Rectal smooth muscle tissue (tissue), 1 donor: ENCODE measurements at regions not wholly inside any gene's neighbourhood (a gene's known extent, or its start where the extent isn't known, plus 50 kb on each side); places are given as distances from the start of the nearest gene placed in this dataset.
"Not testable (repeated sequence)": the region's sequence is repeated elsewhere in the genome, so short reads cannot be mapped to it uniquely, and the experiment has no call there.

Experiments
- H3K27ac ChIP-seq: one replicate; pipeline ENCODE4 v1.7.0; 2013; ENCODE audit warnings: low read depth, low read length, inconsistent platforms
- H3K27me3 ChIP-seq: one replicate; pipeline ENCODE4 v1.7.0; 2013; ENCODE audit warnings: low read length; ENCODE audit not compliant: control insufficient read depth, insufficient read depth
- H3K36me3 ChIP-seq: one replicate; pipeline ENCODE4 v1.7.0; 2013; ENCODE audit warnings: low read length; ENCODE audit not compliant: control insufficient read depth, insufficient read depth
- H3K4me1 ChIP-seq: one replicate; pipeline ENCODE4 v1.7.0; 2013; ENCODE audit warnings: low read length; ENCODE audit not compliant: control insufficient read depth, insufficient read depth
- H3K4me3 ChIP-seq: one replicate; pipeline ENCODE4 v1.7.0; 2013; ENCODE audit warnings: low read length
- H3K9ac ChIP-seq: one replicate; pipeline ENCODE4 v1.7.0; 2013; ENCODE audit warnings: low read length

- Histone ChIP-seq H3K27me3 (no peaks in the 10 kb centered on the region), H3K36me3 (no peaks in the 10 kb centered on the region), H3K4me1 (no peaks in the 10 kb centered on the region), H3K9ac (no peak overlapping the region), H3K27ac (no peak overlapping the region), H3K4me3 (no peak overlapping the region)
Observed at GRCh38 chr5:67752357-67752708, 463.2 kb upstream of the PIK3R1 start.

GRCh38 chr5:67748165-67748690 lies 467.3 kb upstream of the PIK3R1 start:
- H3K4me1 ChIP-seq = no peaks in the 10 kb centered on the region

GRCh38 chr5:67747096-67747495 lies 468.5 kb upstream of the PIK3R1 start:
- H3K4me3 ChIP-seq = no peak overlapping the region
- H3K9ac ChIP-seq = no peak overlapping the region

More at GRCh38 chr5:67748165-67748690, 467.3 kb upstream of the PIK3R1 start:
- H3K27ac ChIP-seq = no peak overlapping the region
- H3K36me3 ChIP-seq = no peaks in the 10 kb centered on the region
- H3K4me3 ChIP-seq = no peak overlapping the region
- H3K27me3 ChIP-seq = no peaks in the 10 kb centered on the region
- H3K9ac ChIP-seq = no peak overlapping the region

GRCh38 chr5:67746608-67747007 lies 468.9 kb upstream of the PIK3R1 start:
- H3K27me3 ChIP-seq, H3K36me3 ChIP-seq, H3K9ac ChIP-seq, H3K4me3 ChIP-seq, H3K27ac ChIP-seq, H3K4me1 ChIP-seq: not testable (repeated sequence)

More at GRCh38 chr5:67747096-67747495, 468.5 kb upstream of the PIK3R1 start:
- Histone ChIP-seq H3K27me3 (no peaks in the 10 kb centered on the region), H3K4me1 (no peaks in the 10 kb centered on the region), H3K27ac (no peak overlapping the region), H3K36me3 (no peaks in the 10 kb centered on the region)

GRCh38 chr5:67746103-67746502 lies 469.5 kb upstream of the PIK3R1 start:
- H3K4me3 ChIP-seq = no peak overlapping the region
- H3K27ac ChIP-seq = no peak overlapping the region
- H3K4me1 ChIP-seq = no peaks in the 10 kb centered on the region

GRCh38 chr5:67732921-67733320 lies 482.6 kb upstream of the PIK3R1 start:
- no peaks in the 10 kb centered on the region for H3K27me3 ChIP-seq
- no peaks in the 10 kb centered on the region for H3K36me3 ChIP-seq
- no peak overlapping the region for H3K27ac ChIP-seq
- H3K4me1 ChIP-seq = no peaks in the 10 kb centered on the region
- no peak overlapping the region for H3K9ac ChIP-seq
- no peak overlapping the region for H3K4me3 ChIP-seq

More at GRCh38 chr5:67746103-67746502, 469.5 kb upstream of the PIK3R1 start:
- H3K36me3 ChIP-seq = no peaks in the 10 kb centered on the region
- H3K27me3 ChIP-seq = no peaks in the 10 kb centered on the region
- H3K9ac ChIP-seq = no peak overlapping the region

- H3K27me3 ChIP-seq = no peaks in the 10 kb centered on the region
- H3K9ac ChIP-seq = no peak overlapping the region
- no peak overlapping the region for H3K4me3 ChIP-seq
- H3K27ac ChIP-seq = no peak overlapping the region
- H3K4me1 ChIP-seq = no peaks in the 10 kb centered on the region
- H3K36me3 ChIP-seq = no peaks in the 10 kb centered on the region
Observed at GRCh38 chr5:67732471-67732870, 483.1 kb upstream of the PIK3R1 start.

GRCh38 chr5:67731886-67732285 lies 483.7 kb upstream of the PIK3R1 start:
- Histone ChIP-seq H3K4me3 (no peak overlapping the region), H3K27me3 (no peaks in the 10 kb centered on the region), H3K9ac (no peak overlapping the region), H3K27ac (no peak overlapping the region), H3K4me1 (no peaks in the 10 kb centered on the region), H3K36me3 (no peaks in the 10 kb centered on the region)

- Histone ChIP-seq H3K9ac (no peak overlapping the region), H3K4me1 (no peaks in the 10 kb centered on the region), H3K4me3 (no peak overlapping the region), H3K27me3 (no peaks in the 10 kb centered on the region), H3K36me3 (no peaks in the 10 kb centered on the region), H3K27ac (no peak overlapping the region)
Observed at GRCh38 chr5:67730917-67731474, 484.6 kb upstream of the PIK3R1 start.

- H3K27me3 ChIP-seq = no peaks in the 10 kb centered on the region
- peaks cover 6% of the 10 kb centered on the region for H3K4me1 ChIP-seq
- H3K9ac ChIP-seq = no peak overlapping the region
- H3K4me3 ChIP-seq = no peak overlapping the region
- no peak overlapping the region for H3K27ac ChIP-seq
- H3K36me3 ChIP-seq = no peaks in the 10 kb centered on the region
Observed at GRCh38 chr5:67728326-67728890, 487.1 kb upstream of the PIK3R1 start.

GRCh38 chr5:67725604-67726003 lies 490.0 kb upstream of the PIK3R1 start:
- no peak overlapping the region for H3K27ac ChIP-seq
- H3K4me3 ChIP-seq = no peak overlapping the region
- H3K9ac ChIP-seq = no peak overlapping the region
- no peaks in the 10 kb centered on the region for H3K27me3 ChIP-seq
- H3K36me3 ChIP-seq = no peaks in the 10 kb centered on the region
- H3K4me1 ChIP-seq = peaks cover 6% of the 10 kb centered on the region

GRCh38 chr5:67724412-67725135 lies 491.0 kb upstream of the PIK3R1 start:
- Histone ChIP-seq H3K4me1 (peaks cover 6% of the 10 kb centered on the region), H3K9ac (no peak overlapping the region), H3K27me3 (no peaks in the 10 kb centered on the region), H3K36me3 (no peaks in the 10 kb centered on the region), H3K27ac (peak overlapping the region; percentile 56), H3K4me3 (no peak overlapping the region)
